Thoracic aorta (tissue), 2 donors: ENCODE measurements at regions not wholly inside any gene's neighbourhood (a gene's known extent, or its start where the extent isn't known, plus 50 kb on each side); places are given as distances from the start of the nearest gene placed in this dataset.

Experiments
- ATAC-seq: fragments of 150-250 bp; one replicate; pipeline ENCODE4 v1.8.0; 2017; ENCODE audit warnings: low read depth; ENCODE audit not compliant: insufficient number of reproducible peaks, low FRiP score
- DNase-seq: peaks from one replicate; pipeline ENCODE4 v3.0.0-alpha.2; 2020; ENCODE audit warnings: low spot score
- H3K27ac ChIP-seq, 2 donors: fragments of 200-600 bp; sonication (generic); 1 replicate in 1 of 2; 2 replicates in 1 of 2; pipeline ENCODE4 v1.5.1; 2016; ENCODE audit warnings: mild to moderate bottlenecking in 2 of 2, moderate library complexity in 2 of 2
- H3K27me3 ChIP-seq: fragments of 200-600 bp; sonication (generic); replicated peaks from 2 replicates; pipeline ENCODE4 v1.6.0; 2016; ENCODE audit warnings: mild to moderate bottlenecking; ENCODE audit not compliant: insufficient read depth
- H3K36me3 ChIP-seq: fragments of 200-600 bp; sonication (generic); one replicate; pipeline ENCODE4 v1.5.1; 2016
- H3K4me1 ChIP-seq, 2 donors: fragments of 200-600 bp; sonication (generic); 1 replicate in 1 of 2; 2 replicates in 1 of 2; pipeline versions ENCODE4 v1.5.1 to v1.6.0; 2016; ENCODE audit warnings: low read depth in 2 of 2, mild to moderate bottlenecking in 1 of 2; ENCODE audit not compliant: control insufficient read depth in 1 of 2
- H3K4me3 ChIP-seq: fragments of 200-600 bp; sonication (generic); 2 replicates; pipeline ENCODE4 v1.5.1; 2016; ENCODE audit warnings: mild to moderate bottlenecking
- H3K9me3 ChIP-seq: fragments of 200-600 bp; sonication (generic); 2 replicates; pipeline ENCODE4 v1.5.1; 2016
- TF ChIP-seq, protein P1 (sequence below): fragments of 200-600 bp; sonication (generic); IDR thresholded peaks from one replicate; pipeline ENCODE4 v1.5.1; 2019; ENCODE audit warnings: antibody characterized with exemption

DNA sequence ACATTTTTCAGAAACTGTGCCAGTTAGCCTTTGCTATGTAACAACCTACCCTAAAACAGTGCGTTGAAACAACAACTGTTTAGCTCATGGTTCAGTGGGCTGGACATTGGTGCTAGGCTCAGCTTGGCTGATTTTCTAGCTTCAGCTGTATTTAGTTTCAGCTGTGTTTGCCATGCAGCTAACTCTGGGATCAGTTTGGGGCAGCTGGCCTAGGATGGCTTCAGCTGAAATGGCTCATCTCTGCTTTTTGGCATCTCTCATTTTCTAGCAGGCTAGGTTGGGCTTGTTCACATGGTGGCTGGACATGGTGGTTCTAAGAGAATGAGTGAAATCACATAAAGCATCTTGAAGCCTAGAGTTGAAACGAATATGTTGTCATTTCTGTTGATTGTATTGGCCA lies 464.2 kb downstream of the QKI start:
- Histone ChIP-seq H3K27ac (no peak overlapping the region), H3K27me3 (no peaks in the 10 kb centered on the region), H3K9me3 (no peaks in the 10 kb centered on the region), H3K4me3 (no peak overlapping the region), H3K4me1 (no peaks in the 10 kb centered on the region), H3K36me3 (no peaks in the 10 kb centered on the region)
- DNase-seq = no peak
- TF ChIP-seq, protein P1, sequence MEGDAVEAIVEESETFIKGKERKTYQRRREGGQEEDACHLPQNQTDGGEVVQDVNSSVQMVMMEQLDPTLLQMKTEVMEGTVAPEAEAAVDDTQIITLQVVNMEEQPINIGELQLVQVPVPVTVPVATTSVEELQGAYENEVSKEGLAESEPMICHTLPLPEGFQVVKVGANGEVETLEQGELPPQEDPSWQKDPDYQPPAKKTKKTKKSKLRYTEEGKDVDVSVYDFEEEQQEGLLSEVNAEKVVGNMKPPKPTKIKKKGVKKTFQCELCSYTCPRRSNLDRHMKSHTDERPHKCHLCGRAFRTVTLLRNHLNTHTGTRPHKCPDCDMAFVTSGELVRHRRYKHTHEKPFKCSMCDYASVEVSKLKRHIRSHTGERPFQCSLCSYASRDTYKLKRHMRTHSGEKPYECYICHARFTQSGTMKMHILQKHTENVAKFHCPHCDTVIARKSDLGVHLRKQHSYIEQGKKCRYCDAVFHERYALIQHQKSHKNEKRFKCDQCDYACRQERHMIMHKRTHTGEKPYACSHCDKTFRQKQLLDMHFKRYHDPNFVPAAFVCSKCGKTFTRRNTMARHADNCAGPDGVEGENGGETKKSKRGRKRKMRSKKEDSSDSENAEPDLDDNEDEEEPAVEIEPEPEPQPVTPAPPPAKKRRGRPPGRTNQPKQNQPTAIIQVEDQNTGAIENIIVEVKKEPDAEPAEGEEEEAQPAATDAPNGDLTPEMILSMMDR = no peak
- no peak for ATAC-seq

- Histone ChIP-seq H3K9me3 (no peaks in the 10 kb centered on the region), H3K27me3 (no peaks in the 10 kb centered on the region), H3K36me3 (no peaks in the 10 kb centered on the region), H3K4me1 (no peaks in the 10 kb centered on the region), H3K4me3 (no peak overlapping the region), H3K27ac (no peak overlapping the region)
- DNase-seq = no peak
- no peak for ATAC-seq
- TF ChIP-seq, protein P1 = no peak
Observed at GRCh38 chr6:163877877-163878639, 463.5 kb downstream of the QKI start.

DNA sequence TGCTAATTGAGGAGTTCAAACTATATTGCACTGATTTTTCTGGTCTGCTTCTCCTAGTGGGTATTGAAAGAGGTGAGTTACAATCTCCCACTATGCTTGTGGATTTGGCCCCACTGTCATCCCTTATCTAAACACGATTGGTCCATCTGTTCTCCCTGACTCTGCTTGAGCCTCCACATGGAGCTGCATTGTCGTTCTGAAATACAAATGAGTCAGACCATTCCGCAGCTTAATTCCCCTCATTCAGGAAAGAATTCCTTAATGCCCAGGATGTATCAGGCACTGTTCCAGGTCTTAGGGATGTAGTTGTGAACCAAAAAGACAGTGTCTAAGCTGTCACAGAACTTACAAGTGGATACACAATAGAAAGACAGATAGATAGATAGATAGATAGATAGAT lies 461.9 kb downstream of the QKI start:
- ATAC-seq (no peak), DNase-seq (no peak)
- Histone ChIP-seq H3K27ac (no peak overlapping the region), H3K4me3 (no peak overlapping the region), H3K36me3 (no peaks in the 10 kb centered on the region), H3K4me1 (no peaks in the 10 kb centered on the region), H3K9me3 (no peaks in the 10 kb centered on the region), H3K27me3 (no peaks in the 10 kb centered on the region)
- TF ChIP-seq, protein P1 = no peak

DNA sequence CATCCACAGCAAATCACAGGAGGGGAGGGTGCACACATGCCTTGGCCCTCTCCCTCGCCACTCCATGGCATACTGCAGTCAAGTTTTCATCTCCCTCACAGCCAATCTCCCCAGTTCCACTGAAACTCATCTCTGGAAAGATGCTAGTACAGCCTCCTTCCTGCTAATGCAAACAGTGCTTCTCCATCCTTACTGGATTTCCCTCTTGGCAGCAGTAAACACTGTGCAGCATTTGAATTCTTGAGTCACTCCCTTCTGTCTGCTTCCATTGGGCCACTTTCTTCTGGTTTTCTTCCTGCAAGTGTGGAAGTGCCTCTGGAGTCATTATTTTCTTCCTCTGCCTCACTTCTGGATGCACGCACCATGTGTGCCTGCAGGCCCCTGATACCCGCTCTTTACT lies 460.3 kb downstream of the QKI start:
- Histone ChIP-seq H3K4me3 (no peak overlapping the region), H3K27ac (no peak overlapping the region), H3K36me3 (no peaks in the 10 kb centered on the region), H3K9me3 (no peaks in the 10 kb centered on the region), H3K27me3 (no peaks in the 10 kb centered on the region), H3K4me1 (no peaks in the 10 kb centered on the region)
- DNase-seq (no peak), ATAC-seq (no peak)
- TF ChIP-seq, protein P1 = no peak

DNA sequence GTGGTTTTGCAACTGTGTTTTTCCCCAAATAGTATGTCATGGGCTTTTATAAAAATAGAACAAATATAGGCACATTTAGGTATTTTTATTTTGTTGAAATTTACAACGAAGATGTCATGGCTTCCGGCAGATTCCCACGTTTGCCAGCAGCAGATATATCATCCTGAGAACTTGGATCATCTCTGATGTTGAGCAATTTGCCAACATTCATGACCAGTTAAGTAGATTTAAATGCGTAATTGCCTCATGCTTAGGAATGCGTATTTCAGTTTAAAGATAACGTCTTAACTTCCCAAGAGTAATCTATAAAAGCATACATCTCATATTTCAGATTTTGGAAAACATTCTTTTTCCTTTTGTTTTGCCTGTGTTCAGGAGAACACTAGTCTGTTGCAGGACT lies 457.8 kb downstream of the QKI start:
- Histone ChIP-seq H3K27ac (no peak overlapping the region), H3K27me3 (no peaks in the 10 kb centered on the region), H3K36me3 (no peaks in the 10 kb centered on the region), H3K9me3 (no peaks in the 10 kb centered on the region), H3K4me1 (no peaks in the 10 kb centered on the region), H3K4me3 (no peak overlapping the region)
- TF ChIP-seq, protein P1 = no peak
- no peak for ATAC-seq
- no peak for DNase-seq
